GM12865 (cell line): ENCODE measurements at regions not wholly inside any gene's neighbourhood (a gene's known extent, or its start where the extent isn't known, plus 50 kb on each side); places are given as distances from the start of the nearest gene placed in this dataset.
A peak's percentile ranks its signal among the peaks of the same experiment; 100 is the strongest.
"Not testable (repeated sequence)": the region's sequence is repeated elsewhere in the genome, so short reads cannot be mapped to it uniquely, and the experiment has no call there.

Experiments used
- DNase-seq: peaks from one replicate; pipeline ENCODE4 v3.0.0; 2010; ENCODE audit warnings: low read depth
- H3K4me3 ChIP-seq: 2 replicates; pipeline ENCODE4 v1.5.1; 2011; ENCODE audit warnings: mild to moderate bottlenecking, low read depth, low read length, control low read depth
- TF ChIP-seq, protein P1 (sequence below): IDR thresholded peaks from 2 replicates; pipeline ENCODE4 v1.5.1; 2011; ENCODE audit warnings: low read length, control low read depth, low read depth, inconsistent platforms; ENCODE audit not compliant: insufficient read depth; ENCODE audit errors: missing control alignments

DNA sequence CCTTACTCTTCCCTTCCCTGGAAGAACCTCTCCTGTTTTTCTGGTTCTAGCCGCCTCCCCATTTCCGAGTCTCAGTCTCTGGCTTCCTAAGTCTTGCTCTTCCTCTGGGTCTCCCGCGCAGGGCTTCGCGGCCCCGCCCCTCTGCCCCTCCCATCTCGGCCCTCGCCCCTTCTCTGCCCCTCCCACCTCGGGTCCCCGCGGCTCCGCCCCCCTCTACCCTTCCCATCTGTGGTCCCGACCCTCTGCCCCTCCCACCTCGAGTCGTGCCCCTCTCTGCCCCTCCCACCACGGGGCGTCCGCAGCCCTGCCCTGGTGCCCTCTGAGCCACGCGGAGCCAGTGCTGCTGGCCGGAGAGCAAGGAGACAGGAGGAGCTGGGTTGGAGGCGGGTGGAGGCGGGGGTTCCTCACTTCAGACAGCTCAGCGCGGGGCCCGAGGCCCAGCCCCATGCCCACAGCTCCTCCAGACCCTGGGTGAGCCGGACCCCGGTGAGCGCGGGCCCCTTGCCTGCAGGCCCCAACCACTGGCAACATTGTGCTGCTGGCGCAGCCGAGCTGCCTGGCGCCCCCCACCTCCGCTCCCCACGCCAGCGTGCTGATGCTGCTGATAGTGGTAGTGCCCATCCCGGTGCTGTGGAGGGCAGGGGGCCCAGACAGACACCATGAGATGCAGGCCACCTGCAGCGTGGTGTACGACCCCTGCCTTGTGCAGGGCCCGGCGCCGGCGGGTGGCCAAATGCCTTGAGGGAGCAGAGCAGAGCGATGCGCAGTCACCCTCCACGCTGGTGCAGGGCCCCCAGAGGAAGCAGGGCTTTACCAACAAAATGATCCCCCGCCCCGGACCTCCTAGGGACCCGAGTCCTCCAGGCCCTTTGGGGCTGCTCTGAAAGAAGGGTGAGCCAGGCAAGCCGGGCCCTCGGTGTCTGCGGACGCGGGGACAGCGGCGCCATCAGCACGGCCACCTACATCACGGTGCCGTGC is 2115.3 kb downstream of the TP53TG3F start:
- no peak overlapping the region for H3K4me3 ChIP-seq
- no peak for DNase-seq
- TF ChIP-seq, protein P1, sequence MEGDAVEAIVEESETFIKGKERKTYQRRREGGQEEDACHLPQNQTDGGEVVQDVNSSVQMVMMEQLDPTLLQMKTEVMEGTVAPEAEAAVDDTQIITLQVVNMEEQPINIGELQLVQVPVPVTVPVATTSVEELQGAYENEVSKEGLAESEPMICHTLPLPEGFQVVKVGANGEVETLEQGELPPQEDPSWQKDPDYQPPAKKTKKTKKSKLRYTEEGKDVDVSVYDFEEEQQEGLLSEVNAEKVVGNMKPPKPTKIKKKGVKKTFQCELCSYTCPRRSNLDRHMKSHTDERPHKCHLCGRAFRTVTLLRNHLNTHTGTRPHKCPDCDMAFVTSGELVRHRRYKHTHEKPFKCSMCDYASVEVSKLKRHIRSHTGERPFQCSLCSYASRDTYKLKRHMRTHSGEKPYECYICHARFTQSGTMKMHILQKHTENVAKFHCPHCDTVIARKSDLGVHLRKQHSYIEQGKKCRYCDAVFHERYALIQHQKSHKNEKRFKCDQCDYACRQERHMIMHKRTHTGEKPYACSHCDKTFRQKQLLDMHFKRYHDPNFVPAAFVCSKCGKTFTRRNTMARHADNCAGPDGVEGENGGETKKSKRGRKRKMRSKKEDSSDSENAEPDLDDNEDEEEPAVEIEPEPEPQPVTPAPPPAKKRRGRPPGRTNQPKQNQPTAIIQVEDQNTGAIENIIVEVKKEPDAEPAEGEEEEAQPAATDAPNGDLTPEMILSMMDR: no peak

DNA sequence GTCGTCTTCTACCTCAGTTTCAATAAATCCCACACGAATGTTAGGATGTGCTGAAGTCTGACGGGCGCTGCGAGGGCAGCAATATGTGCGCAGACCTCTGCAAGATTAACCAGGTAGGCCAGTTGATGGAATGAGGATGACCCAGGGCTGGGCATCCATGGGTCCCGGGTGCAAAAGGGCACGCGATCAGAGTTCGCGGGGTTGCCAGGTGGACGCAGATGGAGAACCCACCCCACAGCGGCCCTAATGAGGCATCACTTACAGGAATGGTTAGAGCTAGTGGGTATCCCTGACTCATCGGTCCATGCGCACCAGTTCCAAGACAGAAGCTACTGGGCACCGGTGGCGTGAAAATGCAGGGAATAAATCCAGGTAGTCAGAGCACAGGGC is 2116.0 kb downstream of the TP53TG3F start:
- TF ChIP-seq, protein P1: no peak
- no peak for DNase-seq
- no peak overlapping the region for H3K4me3 ChIP-seq

DNA sequence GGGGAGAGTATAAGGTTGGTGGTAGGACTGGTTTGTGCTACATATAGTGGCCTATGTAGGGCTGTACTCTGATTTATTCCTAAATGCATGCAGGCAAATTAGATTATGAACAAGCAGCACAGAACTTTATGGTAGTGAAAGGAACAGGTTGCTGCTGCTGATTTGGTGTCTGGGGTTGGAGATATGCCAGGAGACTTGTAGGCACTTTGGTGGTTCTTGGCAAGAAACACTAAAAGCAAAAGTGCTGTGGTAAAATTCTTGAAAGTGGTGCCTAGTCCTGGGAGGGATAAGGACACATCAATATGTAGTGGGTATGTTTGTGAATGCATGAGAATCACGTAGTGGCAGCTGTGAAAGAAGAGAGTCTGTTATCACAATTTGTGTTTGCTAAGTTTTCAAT is 2126.0 kb downstream of the TP53TG3F start:
- no peak for DNase-seq
- TF ChIP-seq, protein P1: no peak
- H3K4me3 ChIP-seq: no peak overlapping the region

DNA sequence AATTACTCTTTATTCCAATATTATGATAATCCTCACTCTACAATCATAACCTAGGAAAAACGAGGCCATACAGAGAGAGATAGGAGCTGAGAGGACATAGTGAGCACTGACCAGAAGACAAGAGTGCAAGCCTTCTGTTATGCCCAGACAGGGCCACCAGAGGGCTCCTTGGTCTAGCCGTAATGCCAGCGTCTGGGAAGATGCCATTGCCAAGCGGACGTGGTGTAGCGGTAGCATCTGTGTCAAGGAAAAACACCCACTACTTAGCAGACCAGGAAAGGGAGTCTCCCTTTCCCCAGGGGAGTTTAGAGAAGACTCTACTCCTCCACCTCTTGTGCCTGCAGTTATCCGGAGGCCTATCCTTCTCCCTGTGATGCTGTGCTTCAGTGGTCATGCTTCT is 2131.5 kb downstream of the TP53TG3F start:
- DNase-seq, H3K4me3 ChIP-seq: not testable (repeated sequence)

DNA sequence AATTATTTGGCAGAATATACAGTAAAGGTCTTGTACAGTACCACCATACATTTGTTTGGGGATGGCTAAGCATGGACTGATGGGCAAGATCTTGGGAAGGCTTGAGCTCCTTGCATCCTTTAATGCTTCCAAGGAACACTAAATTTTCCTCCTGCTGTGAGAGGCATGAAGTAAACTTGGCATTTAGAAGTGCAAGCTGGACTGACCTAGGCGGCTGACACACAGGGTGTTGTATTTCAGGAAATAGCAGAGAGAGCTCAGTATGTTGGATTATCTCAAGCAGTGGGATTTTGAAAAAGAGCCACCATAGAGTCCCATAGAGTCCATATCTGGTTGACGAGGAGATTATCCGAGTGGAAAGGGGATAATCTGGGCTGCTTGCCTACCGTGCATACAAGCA is 2137.1 kb downstream of the TP53TG3F start:
- DNase-seq: no peak
- TF ChIP-seq, protein P1: no peak
- H3K4me3 ChIP-seq: no peak overlapping the region

DNA sequence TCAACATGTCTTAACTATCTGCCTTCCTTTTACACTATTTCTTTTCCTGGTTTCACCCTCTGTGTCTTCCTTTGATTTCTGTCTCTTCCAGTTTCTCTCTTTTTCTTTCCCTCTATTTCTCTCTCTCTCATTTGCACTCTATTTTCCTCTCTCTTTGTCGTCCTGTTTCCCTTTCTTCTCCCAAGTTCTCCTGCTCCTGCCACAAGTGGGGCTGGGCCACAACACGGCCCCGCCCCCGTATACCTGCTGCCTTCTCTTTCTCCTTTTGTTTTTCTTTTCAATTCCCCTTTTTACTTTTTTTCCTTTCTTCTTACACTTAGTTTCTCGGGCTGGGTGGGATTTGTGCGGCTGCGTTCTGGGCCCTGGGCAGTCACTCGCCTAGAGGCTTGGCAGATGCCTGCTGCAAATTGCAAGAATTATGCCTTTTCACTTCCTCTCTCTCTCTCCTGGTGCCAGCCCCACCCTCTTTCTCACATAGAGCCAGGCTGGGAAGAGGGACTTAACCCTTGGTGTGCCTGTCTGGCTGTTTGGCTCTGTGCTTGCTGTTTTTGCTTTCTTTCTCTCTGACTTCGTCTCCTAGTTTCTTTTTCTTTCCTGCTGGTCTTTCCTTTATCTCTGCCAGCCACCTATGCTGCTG is 2139.4 kb downstream of the TP53TG3F start:
- DNase-seq: peak; percentile 12
- H3K4me3 ChIP-seq: no peak overlapping the region
- TF ChIP-seq, protein P1: no peak

DNA sequence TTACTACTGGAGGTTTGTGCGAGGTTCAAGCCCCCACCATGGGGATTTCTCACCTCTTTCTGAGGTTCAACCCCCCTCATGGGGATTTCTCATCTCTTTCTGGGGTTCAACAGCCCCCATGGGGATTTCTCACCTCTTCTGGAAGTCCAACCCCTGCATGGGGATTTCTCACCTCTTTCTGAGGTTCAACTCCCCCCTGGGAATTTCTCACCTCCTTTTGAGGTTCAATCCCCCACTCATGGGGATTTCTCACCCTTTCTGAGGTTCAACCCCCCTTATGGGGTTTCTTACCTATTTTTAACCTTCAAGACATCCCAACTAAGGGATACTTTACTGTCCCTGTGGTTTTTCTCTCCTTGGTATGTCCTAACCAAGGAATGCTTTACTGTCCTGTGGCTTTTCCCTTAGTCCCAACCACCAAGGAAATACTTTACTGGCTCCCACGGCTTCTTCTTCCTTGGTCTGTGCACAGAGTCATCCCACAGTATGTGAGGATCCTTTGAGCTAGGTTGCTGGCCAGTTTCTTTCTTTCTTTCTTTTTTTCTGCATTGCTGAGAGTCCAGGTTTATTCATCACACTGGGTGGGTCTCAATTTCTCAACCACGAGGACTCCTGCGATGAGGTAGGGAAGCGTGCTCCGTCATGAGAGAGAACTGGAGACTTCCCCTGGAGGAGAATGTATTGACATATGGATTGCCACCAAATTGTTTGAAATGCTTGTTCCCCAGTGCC is 2140.2 kb downstream of the TP53TG3F start:
- TF ChIP-seq, protein P1: no peak
- H3K4me3 ChIP-seq: no peak overlapping the region
- DNase-seq: peak; percentile 23

DNA sequence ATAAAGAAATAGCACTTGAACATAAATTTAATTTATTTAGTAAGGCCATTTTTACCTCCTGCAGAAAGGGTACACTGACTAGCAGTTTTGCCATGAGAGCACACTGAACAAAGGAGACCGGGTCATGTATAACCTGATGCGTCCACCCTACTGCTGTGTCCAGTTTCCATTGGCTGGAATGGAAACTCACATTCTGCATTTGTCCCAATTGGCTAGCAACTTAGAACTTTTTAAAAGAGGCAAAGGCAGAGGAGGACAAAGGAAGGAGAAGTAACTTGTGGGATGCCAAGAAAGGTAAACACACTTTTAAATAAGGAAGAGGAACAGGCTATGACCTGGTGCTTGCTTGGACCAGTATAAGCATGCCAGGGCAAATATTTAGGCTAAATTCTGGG is 2140.7 kb downstream of the TP53TG3F start:
- DNase-seq: not testable (repeated sequence)

More for the DNA sequence above, 2140.7 kb downstream of the TP53TG3F start:
- not testable (repeated sequence) for H3K4me3 ChIP-seq
